Pulmonary artery endothelial cell (primary cell): ENCODE measurements at regions not wholly inside any gene's neighbourhood (a gene's known extent, or its start where the extent isn't known, plus 50 kb on each side); places are given as distances from the start of the nearest gene placed in this dataset.
"Not testable (repeated sequence)": the region's sequence is repeated elsewhere in the genome, so short reads cannot be mapped to it uniquely, and the experiment has no call there.

Source experiments
- DNase-seq: peaks from one replicate; pipeline ENCODE4 v3.0.0-alpha.2; 2011; ENCODE audit warnings: low read depth, low spot score

DNA sequence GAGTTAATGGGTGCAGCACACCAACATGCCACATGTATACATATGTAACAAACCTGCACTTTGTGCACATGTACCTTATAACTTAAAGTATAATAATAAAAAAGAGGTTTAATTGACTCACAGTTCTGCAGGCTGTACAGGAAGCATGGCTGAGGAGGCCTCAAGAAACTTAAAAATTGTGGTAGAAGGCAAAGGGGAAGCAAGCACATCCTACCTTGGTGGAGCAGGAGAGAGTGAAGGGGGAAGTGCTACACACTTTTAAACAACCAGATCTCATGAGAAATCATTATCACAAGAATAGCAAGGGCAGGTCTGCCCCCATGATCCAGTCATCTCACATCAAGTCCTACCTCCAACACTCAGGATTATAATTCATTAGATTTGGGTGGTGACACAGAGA is 463.5 kb downstream of the CSNK1G3 start:
- not testable (repeated sequence) for DNase-seq

DNA sequence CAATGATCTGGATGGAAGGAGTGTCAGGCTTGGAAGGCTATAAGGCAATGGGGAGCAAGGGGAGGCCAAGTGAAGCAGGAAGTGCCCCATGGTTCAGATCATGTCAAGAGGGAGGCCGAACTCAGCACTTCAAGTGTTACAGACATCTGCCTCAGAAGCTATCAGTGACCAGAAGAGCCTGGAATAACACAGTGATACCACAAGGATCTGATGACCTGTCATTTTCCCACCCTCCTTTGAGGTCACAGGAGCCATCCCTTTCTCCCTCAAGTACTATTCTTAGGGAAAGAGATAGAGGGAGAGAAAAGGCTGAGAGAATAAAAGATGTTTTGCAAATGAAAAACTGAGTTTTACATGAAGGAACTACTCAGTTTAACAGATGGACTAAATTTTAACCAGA is 454.8 kb downstream of the CSNK1G3 start:
- no peak for DNase-seq

DNA sequence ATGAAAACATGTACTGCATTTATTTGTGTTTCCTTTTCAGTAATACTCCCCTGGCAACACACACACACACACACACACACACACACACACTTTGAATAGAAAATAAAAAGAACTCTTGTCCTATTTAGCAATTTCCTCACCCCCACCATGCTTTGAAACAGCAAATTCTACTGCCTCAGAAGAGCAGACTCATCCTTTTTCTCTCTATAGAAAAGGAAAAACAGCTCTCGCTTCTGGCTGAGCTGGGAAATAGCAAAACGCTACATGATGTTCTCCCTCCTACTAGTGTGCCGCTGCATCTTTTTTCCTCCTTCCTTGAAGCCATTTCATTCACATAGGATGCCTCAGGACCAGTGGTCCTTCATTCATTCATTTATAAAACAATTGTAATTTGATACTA is 453.6 kb downstream of the CSNK1G3 start:
- DNase-seq = no peak

DNA sequence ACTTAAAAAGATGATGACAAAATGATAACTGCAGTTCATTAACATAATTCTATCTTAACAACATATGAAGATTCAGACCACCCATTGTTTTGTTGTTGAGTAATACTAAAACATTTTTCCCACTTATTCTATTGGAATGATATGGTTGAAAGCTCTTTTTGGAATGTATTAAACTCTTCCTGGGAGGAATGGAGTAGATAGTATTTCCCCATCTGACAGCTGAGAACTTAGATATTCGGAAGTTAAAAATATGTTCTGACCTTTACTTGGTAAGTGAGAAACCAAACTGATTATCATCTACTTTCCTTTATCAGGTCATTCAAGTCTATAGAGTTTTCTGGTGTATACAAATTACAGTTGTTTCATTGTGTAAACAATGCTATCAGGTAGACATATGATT is 452.9 kb downstream of the CSNK1G3 start:
- DNase-seq = no peak

DNA sequence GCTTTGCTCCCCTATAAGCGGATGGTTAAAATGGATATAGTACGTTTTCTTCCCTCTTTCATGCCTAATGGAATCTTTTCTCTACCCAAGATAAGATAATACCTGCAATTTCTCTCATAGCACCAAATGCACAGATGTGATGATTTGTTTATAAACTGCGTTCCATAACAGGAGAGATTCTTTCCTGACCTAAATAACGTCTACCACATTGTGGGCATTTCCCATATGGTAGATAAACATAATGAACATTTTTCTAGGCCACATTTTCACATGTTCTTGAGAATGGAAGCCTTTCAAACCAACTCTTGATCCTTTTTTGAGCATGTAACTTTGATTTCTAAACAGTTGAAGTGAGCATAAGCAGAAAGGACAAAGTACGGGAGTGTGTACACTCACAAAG is 448.5 kb downstream of the CSNK1G3 start:
- no peak for DNase-seq

DNA sequence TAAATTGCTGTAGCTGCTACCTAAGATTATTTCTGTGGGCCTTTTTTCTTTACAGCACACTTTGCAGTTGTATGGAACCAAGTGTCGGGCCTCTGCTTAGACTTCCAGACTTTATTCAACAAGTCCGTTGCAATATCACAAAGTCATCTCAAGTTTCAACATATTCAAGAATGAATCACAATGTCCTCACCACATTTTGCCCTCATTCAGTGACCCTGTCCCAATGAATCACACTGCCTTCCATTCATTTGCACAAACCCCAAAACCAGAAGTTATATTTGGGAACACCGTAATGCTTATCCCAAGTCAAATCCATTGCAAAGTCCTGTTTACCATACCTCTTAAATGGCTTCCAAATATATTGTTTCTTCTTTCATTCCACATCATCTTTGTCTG is 439.6 kb downstream of the CSNK1G3 start:
- DNase-seq = no peak

DNA sequence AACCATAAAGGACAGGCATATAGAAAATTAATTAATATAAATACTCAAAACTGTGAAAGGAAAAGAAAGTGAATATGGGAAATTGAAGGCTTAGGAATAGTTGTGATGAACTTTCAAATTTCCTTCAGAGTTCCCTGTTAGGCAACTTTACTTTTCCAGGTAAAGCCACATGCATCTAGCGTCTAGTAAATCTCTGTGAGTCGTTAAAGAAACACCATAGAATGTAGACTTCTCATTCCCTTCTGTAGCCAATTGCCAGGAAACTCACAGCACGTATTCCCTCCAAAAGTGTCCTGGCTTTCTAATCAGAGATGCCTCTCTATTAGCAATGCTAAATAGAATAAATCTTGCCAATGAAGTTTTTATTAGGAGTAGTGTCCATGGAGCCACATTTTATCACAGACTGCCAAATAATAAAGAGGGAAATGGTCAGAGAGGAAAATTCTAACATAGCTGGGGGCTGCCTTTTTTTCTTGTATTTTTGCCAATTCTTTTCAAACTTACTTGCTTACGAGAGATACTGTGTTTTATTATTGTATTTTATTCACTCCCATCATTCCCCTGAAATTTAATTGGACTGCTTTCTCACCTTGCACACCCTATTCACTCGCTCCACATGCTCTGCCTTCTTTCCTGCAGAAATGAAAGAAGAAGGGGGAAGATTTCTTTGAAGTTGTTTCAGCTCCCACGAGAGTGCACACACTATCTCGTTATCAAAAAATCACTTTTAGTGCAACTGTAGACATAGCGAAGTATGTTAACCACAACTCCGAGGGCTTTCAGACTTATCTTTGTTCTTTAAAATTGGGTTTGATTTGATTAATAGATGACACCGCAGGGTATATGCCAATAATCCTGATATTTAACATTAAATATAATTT is 439.0 kb downstream of the CSNK1G3 start:
- no peak for DNase-seq

DNA sequence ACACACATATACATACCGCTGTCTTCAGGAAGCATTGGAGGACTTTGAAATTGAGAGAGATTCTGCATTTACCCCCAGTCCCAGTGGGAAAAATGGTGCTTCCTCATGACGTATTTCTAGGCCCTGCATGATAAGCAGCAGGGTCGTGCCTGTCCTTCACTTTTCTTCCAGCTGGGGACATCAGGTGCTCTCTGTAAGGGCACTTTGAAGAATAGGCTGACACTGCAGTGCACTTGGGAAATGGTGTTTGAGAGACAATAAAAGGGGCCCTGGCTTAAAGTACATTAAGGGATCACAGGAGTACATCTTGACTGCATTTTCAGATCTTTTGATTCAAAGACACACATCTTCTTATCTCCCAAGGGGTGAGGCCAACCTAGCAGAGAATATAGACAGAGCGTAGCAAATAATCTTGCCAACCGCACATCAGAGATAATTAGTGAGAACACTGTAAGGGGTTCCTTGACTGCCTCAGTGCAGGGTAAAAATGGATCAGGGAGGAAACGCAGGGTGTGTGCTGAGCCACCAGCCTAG is 437.9 kb downstream of the CSNK1G3 start:
- no peak for DNase-seq

DNA sequence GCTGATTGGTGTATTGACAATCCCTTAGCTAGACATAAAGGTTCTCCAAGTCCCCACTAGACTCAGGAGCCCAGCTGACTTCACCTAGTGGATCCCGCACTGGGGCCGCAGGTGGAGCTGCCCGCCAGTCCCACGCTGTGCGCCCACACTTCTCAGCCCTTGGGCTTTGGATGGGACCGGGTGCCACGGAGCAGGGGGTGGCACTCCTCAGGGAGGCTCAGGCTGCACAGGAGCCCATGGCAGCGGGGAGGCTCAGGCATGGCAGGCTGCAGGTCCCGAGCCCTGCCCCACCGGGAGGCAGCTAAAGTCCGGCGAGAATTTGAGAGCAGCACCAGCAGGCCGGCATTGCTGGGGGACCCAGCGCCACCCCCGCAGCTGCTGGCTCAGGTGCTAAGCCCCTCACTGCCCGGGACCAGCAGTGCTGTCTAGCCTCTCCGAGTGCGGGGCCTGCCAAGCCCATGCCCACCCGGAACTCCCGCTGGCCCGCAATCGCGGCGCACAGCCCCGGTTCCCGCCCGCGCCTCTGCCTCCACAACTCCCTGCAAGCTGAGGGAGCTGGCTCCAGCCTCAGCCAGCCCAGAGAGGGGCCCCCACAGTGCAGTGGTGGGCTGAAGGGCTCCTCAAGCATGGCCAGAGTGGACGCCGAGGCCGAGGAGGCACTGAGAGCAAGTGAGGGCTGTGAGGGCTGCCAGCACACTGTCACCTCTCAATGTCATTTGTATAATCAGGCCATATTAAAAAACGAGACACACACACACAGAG is 437.2 kb downstream of the CSNK1G3 start:
- DNase-seq = no peak

DNA sequence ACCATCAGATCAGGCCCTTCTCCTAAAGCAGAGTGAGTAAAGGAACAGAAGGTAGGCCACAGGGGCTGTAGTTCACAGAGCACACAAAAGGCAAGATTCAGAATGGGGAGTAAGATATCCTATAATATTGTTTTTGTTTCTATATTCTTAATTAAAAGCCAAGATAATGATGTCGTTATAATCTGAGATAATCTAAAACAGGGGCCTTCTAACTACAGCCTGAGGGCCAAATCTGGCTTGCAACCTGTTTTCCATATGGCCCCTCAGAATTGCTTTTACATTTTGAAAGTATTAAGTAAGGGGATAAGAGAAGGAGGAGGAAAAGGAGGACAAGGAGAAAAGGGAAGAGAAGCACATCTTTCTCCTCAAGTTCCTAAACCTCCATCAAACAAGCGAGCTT is 435.8 kb downstream of the CSNK1G3 start:
- DNase-seq = no peak

DNA sequence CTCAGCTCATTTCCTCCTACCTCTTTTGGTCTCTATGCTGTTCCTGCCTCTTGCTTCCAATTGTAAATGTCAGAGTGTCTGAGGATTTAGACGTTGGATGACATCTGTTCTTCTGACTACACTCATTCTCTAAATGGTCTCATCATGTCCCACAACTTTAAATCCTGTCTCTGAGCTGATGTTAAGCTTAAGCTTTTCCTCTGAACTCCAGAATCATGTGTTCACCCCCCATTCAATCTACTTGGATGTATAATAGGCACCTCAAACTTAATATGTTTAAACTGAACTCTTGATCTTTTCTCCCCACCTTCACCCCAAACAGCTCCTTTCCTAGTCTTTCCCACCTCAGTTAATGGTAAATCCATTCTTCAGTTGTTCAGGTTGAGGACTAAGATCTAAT is 433.6 kb downstream of the CSNK1G3 start:
- DNase-seq = no peak

DNA sequence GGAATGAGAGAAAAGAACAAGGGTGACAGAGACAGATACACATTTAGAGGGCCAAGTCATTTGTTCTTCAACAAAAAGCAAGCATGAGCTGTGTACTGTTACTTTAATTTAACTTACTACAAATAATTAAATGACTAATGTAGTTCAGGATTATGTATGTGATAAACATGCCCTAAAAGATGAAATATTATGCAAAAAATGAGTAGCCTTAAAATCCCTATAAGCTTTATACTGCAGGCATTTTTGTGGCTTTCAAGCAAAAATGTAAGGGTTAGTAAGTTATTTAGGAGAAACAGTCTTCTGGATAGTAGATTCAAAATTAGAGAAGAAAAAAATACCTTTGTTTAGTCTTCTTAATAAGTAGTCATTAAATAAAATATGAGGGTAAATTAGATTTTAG is 431.2 kb downstream of the CSNK1G3 start:
- no peak for DNase-seq

DNA sequence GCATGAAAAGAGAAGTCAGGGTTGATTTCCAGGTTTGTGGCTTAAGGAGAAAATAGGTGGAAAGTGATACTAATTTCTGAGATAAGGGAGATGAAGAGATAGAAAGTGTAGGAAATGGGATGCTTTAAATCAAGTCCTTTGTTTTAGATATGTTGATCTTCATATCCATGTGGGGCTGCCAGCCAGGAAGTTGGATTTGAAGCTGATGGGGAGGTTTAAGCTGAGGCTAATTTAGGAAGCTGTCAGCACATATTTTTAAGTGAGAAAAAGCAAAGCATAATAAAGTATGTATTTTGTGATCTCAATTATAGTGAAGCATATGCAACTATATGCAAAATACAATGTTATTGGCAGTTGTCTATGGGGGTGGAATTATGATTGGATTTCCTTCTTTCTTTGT is 428.4 kb downstream of the CSNK1G3 start:
- DNase-seq = no peak

DNA sequence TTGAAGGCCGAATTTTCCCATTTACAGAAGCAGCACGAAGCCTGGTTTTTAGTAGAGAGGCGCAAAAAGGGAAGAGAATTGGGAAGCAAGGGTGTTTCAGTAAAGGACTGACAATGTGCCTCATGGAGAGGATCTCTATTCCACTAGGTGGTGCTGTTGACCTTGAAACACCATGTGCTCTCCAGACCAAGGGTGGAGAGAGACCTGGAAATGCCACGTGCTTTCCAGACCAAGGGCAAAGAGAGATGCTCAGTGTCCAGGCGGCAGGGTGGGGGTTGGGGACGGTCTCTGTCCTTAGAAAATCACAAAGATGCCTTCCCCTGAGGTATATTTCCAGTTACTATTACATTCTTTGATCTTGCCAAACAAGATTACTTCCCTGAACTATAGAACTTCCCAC is 425.3 kb downstream of the CSNK1G3 start:
- peak; percentile 27 for DNase-seq

DNA sequence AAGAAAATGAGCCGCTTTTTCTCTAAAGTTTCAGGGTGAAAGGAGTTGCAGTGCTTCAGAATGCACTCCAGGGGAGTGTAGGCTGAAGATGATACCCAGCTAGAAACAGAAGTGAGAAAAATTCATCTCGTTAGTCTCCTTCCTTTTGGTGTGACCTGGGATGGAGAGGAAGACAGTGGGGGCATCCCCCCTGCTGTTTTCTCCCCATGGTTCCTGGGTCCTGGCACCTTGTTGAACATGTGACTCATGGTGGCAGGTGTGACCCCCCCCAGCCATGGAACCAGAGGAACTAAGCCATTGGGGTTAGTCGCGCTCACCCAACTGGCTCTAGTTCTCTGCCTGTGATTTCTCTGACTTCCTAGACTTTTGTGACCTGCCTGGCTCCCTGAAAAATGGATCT is 424.6 kb downstream of the CSNK1G3 start:
- DNase-seq = no peak

DNA sequence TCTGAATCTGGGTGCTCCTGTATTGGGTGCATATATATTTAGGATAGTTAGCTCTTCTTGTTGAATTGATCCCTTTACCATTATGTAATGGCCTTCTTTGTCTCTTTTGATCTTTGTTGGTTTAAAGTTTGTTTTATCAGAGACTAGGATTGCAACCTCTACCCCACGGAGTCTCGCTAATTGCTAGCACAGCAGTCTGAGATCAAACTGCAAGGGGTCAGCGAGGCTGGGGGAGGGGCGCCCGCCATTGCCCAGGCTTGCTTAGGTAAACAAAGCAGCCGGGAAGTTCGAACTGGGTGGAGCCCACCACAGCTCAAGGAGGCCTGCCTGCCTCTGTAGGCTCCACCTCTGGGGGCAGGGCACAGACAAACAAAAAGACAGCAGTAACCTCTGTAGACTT is 421.8 kb downstream of the CSNK1G3 start:
- not testable (repeated sequence) for DNase-seq

DNA sequence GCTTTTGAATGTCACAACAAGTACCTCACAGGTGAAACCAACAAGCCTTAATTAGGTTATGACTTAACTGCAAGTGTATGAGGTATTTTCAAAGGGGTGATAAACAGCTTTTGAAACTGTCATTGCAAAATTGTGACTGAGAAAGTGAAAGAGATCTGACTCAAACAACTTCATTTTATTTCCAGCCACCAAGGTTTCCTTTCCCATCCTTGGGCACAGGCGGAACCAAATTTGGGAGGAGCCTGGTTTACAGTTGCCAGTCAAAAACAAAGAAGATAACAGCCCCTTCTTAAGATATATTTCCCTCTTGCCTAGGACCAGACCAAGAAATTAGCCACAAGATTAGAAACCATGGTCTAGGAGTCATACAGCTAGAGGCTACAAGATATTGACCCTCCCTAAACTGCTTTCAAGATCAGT is 417.1 kb downstream of the CSNK1G3 start:
- no peak for DNase-seq

DNA sequence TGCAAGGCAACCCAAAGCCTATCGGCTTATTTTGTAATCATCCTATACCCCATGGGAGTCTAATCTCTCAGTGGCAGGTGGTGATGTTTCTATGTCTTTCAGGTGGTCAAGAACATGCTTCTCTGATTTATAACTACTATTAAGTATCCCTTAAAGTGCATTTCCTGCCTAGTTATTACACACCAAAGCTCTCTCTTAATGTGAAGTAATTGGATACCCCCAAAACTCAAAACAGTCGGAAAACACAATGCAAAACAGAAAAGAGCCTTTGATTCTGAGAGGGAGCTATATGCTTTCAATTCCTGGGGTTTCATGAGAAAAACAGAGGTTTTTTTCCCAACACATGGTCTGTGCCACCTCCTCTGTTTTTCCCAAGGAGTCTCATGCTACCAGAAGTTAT is 416.4 kb downstream of the CSNK1G3 start:
- DNase-seq = no peak

DNA sequence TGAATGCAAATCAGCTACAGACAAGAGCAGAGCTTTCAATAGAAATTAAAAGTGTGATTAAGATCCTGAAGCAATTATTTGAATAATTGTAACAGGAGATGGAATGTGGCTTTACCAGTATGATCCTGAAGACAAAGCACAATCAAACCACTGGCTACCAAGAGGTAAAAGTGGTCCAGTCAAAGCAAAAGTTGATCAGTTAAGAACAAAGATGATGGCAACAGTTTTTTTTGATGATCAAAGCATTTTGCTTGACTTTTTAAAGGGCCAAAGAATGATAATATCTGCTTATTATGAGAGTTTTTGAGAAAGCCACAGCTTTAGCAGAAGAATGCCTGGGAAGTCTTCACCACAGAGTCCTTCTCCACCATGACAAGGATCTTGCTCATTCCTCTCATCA is 409.2 kb downstream of the CSNK1G3 start:
- no peak for DNase-seq

DNA sequence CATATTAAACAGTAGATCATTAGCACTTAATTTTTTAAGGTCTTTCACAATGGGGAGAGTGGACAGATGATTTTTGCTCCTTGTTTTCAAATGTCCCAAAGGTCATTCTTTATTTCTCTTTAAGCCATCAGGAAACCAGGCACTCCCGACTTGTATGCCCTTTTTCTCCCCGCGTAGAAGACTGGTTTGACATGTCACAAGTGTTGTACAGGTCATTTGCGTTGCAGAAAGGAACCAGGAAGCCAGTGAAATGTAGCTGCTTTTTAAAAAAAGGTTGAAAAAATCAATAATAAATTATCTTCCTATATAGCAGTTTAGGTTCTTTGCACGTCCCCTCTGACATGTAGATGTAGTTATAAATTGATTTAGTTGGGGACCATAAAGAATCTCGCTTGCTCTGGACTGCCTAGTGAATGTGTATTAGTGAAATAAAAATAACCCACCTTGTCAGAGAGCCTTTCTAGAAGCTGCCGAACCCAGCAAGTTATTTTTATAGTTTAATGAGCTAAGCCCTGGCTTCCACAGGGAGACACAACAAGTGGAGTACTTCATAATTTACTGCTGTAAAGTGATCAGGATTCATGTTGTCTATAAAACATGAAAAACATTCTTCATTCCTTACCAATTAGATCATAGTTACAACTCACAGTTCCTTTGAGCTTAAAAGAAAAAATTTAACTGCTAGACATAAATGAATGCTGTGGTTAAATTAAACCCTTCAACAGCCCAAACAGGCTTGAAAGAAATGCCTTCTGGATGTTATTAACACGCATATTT is 404.6 kb downstream of the CSNK1G3 start:
- no peak for DNase-seq

DNA sequence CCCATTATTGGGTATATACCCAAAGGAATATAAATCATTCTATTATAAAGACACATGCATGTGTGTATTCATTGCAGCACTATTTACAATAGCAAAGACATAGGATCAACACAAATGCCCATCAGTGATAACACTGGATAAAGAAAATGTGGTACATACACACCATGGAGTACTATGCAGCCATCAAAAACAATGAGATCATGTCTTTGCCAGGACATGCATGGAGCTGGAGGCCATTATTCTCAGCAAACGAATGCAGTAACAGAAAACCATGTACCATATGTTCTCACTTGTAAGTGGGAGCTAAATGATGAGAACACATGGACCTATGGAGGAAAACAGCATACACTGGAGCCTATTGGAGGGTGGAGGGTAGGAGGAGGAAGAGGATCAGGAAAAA is 402.4 kb downstream of the CSNK1G3 start:
- DNase-seq = no peak

DNA sequence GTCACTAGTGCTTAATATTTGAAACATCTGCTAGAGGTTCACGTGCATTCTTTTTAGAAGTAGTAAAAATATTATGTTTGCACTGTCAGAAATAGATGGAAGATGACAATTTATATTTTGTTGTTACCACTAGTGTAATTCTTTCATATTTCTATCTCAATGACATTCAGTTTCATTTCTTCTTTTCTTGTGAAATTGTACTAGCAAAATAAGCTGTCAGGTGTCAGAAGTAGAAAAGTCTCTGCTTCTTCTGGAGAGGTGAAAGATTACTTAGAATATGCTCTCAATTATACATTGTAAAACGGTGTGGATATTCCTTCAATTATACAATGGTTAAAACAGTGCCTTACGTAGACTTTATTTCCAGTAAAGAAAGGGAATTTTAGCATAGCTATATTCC is 395.4 kb downstream of the CSNK1G3 start:
- no peak for DNase-seq
